Immature natural killer cell (primary cell): ENCODE measurements at regions not wholly inside any gene's neighbourhood (a gene's known extent, or its start where the extent isn't known, plus 50 kb on each side); places are given as distances from the start of the nearest gene placed in this dataset.

Source experiments
- DNase-seq, 3 donors: peaks; one replicate each; pipeline ENCODE4 v3.0.0; 2022; ENCODE audit warnings: mixed read lengths in 1 of 3
- H3K27ac Mint-ChIP-seq, 6 donors: one replicate each; pipeline ENCODE4 v1.8.0; 2020; ENCODE audit warnings: mixed read lengths in 6 of 6, mild to moderate bottlenecking in 5 of 6, inconsistent platforms in 4 of 6, moderate library complexity in 3 of 6
- H3K27me3 Mint-ChIP-seq, 3 donors: one replicate each; pipeline ENCODE4 v1.8.0; 2020 to 2021; ENCODE audit warnings: low read depth in 3 of 3, mild to moderate bottlenecking in 3 of 3, mixed read lengths in 3 of 3, moderate library complexity in 3 of 3, inconsistent platforms in 1 of 3
- H3K36me3 Mint-ChIP-seq, 3 donors: one replicate each; pipeline ENCODE4 v1.8.0; 2020; ENCODE audit warnings: mixed read lengths in 3 of 3, inconsistent platforms in 2 of 3, mild to moderate bottlenecking in 2 of 3
- H3K4me1 Mint-ChIP-seq, 2 donors: one replicate each; pipeline ENCODE4 v1.8.0; 2020; ENCODE audit warnings: inconsistent platforms in 2 of 2, mild to moderate bottlenecking in 2 of 2, mixed read lengths in 2 of 2, moderate library complexity in 1 of 2
- H3K4me3 Mint-ChIP-seq, 5 donors: one replicate each; pipeline ENCODE4 v1.8.0; 2020; ENCODE audit warnings: mild to moderate bottlenecking in 5 of 5, mixed read lengths in 5 of 5, inconsistent platforms in 3 of 5, moderate library complexity in 3 of 5
- H3K9me3 Mint-ChIP-seq, 6 donors: one replicate each; pipeline ENCODE4 v1.8.0; 2020; ENCODE audit warnings: mild to moderate bottlenecking in 6 of 6, mixed read lengths in 6 of 6, inconsistent platforms in 4 of 6, moderate library complexity in 3 of 6

DNA sequence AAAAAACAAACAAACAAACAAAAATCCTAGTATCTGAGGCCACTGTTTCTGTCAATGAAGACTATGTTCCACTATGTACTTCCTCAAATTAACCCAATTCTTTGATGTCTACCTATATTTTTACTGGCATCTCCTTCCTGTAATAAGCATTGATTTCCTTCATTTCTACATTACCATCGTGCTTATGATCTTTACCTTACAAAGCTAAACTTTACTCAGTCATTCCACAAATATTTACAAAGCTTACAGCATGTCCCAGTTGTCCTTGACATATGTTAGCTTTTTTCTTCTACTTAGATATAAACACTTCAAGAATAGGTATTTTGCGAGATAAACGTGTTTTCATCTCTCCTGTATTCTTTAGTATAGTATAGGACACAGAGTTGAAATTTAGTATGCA is 1090.9 kb downstream of the PCDH9 start:
- peaks cover 29 to 39% of the 10 kb centered on the region in 2 donors for H3K4me1 Mint-ChIP-seq
- no peak overlapping the region for H3K27ac Mint-ChIP-seq
- H3K9me3 Mint-ChIP-seq, result no peaks in the 10 kb centered on the region
- DNase-seq, result no peak
- peaks cover 0 to 2% (median 0%) of the 10 kb centered on the region in 3 donors for H3K27me3 Mint-ChIP-seq
- H3K36me3 Mint-ChIP-seq, result no peaks in the 10 kb centered on the region
- no peak overlapping the region for H3K4me3 Mint-ChIP-seq

DNA sequence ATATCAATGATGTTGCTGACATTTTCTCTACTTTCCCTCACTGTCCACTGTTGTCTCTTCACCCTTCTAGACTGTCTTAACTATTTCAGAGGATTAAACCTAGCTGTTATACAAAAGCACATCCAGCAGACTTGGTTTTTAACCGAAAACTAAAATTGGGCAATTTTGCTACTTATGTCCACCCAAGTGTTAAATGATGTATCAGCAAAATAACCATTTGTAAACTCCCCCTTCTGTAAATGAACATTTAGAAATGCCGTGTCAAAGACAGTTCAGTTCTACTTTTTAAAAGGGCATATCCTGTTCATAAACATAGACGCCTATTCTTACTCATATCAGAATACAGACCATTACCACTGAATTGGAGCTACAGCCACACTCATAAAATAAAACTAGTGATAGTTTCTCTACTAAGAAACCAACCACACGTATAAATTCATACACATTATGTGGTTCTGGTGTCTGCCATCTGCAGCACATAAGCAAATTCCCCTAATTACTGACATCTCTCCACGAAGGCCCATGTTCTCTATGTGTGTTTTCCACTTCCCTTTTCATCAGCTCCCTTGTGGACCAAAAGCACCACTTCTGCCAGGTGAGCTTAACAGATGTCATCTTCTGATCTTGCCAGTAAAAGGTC is 1091.8 kb downstream of the PCDH9 start:
- no peak for DNase-seq
- H3K27ac Mint-ChIP-seq, result peak overlapping the region in 2 of 6 donors; percentile 10 to 24

DNA sequence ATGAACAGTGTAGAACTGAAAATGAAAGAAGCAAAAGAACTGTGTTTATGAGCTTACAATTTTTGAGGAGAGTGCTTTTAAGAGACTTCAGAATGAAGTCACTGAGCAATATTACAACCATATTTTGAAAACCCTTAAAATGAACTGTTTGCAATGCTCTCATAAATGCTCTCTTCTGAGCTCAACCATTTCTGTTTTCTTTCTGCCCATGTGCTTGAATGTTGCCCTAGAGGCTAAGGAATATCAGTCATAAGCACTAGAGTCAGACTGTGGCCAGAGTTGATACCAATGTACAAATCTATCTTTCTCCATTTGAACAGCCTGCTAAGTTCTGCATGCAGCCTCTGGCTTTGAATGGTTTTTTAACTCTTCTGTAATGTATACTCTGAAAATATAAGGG is 1092.8 kb downstream of the PCDH9 start:
- DNase-seq, result no peak
- H3K27me3 Mint-ChIP-seq, result no peaks in the 10 kb centered on the region
- no peaks in the 10 kb centered on the region for H3K9me3 Mint-ChIP-seq
- H3K27ac Mint-ChIP-seq, result peak overlapping the region in 1 of 6 donors; percentile 6
- H3K4me1 Mint-ChIP-seq, result peaks cover 29 to 35% of the 10 kb centered on the region in 2 donors
- peak overlapping the region in 1 of 5 donors; percentile 35 for H3K4me3 Mint-ChIP-seq
- H3K36me3 Mint-ChIP-seq, result no peaks in the 10 kb centered on the region

More for the DNA sequence above, 1091.8 kb downstream of the PCDH9 start:
- H3K36me3 Mint-ChIP-seq, result no peaks in the 10 kb centered on the region
- no peaks in the 10 kb centered on the region for H3K9me3 Mint-ChIP-seq
- H3K27me3 Mint-ChIP-seq, result peaks cover 0 to 2% (median 0%) of the 10 kb centered on the region in 3 donors
- peak overlapping the region in 1 of 5 donors; percentile 31 for H3K4me3 Mint-ChIP-seq
- peaks cover 29 to 37% of the 10 kb centered on the region in 2 donors for H3K4me1 Mint-ChIP-seq

DNA sequence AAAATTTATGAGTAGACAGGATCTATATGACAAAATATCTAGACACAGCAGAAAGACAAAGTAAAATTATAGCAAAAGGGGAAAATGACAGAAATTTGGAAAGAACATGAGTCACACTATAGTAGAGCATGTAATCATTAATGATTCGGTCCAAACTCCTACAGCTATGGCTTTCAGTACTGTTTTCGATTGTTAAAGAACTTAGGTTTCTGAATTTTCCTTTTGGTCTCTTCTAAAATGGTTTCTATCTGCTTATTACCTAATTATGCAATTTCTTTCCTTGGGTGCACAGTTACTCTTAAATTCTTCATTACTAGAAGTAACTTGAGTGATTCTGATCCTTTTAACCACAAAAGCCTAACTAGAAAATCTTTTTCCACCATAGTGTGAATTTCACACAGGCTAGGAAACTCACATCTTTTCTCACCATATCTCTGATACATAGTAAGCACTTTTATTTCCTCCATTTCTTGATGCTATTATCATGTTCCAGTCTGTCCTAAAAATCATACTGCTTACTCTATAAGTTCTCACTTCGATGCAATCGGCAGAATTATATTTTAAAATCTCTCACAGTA is 1101.4 kb downstream of the PCDH9 start:
- no peak for DNase-seq
- peak overlapping the region in 4 of 5 donors; percentile 5 to 64 (median 36) for H3K4me3 Mint-ChIP-seq
- H3K4me1 Mint-ChIP-seq, result peaks cover 20 to 23% of the 10 kb centered on the region in 2 donors
- H3K36me3 Mint-ChIP-seq, result no peaks in the 10 kb centered on the region
- peaks cover 0 to 2% (median 2%) of the 10 kb centered on the region in 3 donors for H3K27me3 Mint-ChIP-seq
- peaks cover 0 to 4% (median 0%) of the 10 kb centered on the region in 6 donors for H3K9me3 Mint-ChIP-seq
- H3K27ac Mint-ChIP-seq, result peak overlapping the region in 4 of 6 donors; percentile 28 to 72 (median 36)

DNA sequence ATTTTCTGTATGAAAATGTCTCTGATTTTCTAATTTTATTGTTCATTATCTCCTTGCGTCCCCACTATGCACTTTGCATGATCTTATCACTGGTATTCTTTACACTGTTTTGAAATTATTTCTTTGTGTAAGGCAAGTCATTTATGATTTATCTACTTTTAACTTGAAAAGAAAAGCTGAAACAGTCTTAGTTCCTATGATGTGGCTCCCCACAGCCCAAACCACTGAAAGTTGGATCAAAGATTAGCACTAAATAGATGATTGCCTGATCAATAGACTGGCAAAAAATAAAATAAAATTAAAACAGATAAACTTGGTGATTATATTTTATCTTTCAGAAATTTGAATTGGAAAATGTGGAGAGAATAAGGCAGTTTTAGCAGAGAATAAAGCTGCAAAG is 1101.9 kb downstream of the PCDH9 start:
- no peaks in the 10 kb centered on the region for H3K36me3 Mint-ChIP-seq

DNA sequence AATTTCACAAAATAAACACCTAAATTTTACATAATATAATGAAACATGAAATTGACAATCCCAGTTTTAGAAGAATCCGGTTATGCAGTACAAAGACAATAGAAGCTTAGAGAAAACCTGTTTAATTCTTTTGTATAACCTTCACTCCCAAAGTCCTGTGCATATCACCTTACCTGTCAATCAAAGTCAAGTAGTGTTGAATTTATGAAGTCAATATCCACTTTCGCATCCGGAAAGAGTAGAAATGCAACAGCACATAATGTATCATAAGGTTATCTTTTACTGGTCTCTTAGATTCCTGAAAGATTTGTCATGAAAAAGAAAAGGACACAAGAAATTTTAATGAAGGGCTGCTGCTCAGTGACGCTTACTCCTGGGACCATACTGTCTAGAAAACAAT is 1112.6 kb downstream of the PCDH9 start:
- Mint-ChIP-seq H3K4me3 (no peak overlapping the region), H3K27ac (no peak overlapping the region), H3K27me3 (no peaks in the 10 kb centered on the region), H3K4me1 (no peaks in the 10 kb centered on the region), H3K9me3 (peaks cover 0 to 5% (median 0%) of the 10 kb centered on the region in 6 donors), H3K36me3 (no peaks in the 10 kb centered on the region)
- DNase-seq, result no peak

More for the DNA sequence above, 1101.9 kb downstream of the PCDH9 start:
- peaks cover 20 to 23% of the 10 kb centered on the region in 2 donors for H3K4me1 Mint-ChIP-seq
- peak overlapping the region in 2 of 6 donors; percentile 67 to 72 for H3K27ac Mint-ChIP-seq
- DNase-seq, result no peak
- H3K4me3 Mint-ChIP-seq, result peak overlapping the region in 1 of 5 donors; percentile 64
- H3K9me3 Mint-ChIP-seq, result peaks cover 0 to 4% (median 0%) of the 10 kb centered on the region in 6 donors
- peaks cover 0 to 2% (median 2%) of the 10 kb centered on the region in 3 donors for H3K27me3 Mint-ChIP-seq

DNA sequence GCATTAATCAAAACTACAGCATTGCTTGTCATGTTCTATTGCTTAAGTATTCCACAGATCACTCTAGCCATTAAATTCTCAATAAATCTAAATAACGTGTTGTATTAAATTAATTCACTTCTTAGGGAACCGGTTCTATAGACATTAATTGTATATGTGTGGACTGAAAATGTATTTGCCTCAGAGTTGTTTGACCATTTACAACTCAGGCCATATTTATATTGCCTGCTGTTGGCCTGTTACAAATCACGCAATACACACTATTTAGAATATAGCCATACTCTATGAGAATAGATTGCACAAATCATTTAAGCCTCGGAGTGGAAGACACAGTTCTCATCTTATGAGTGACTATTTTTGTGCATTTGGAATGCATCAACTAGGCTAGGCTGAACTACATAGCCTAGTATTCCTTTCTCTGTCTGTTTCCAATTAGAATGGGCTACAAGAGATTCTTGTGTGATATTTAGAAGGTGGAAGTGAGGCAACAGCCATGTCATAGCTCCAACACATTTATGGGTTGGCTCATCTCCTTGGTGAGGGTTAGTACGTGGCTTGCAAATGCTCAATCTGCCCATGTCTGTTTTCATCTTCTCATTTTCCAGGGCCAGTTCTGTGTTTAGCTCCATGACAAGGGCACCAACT is 1116.1 kb downstream of the PCDH9 start:
- no peak for DNase-seq
- Mint-ChIP-seq H3K4me3 (no peak overlapping the region), H3K27me3 (no peaks in the 10 kb centered on the region), H3K36me3 (no peaks in the 10 kb centered on the region), H3K4me1 (no peaks in the 10 kb centered on the region), H3K9me3 (peaks cover 0 to 4% (median 0%) of the 10 kb centered on the region in 6 donors), H3K27ac (no peak overlapping the region)

DNA sequence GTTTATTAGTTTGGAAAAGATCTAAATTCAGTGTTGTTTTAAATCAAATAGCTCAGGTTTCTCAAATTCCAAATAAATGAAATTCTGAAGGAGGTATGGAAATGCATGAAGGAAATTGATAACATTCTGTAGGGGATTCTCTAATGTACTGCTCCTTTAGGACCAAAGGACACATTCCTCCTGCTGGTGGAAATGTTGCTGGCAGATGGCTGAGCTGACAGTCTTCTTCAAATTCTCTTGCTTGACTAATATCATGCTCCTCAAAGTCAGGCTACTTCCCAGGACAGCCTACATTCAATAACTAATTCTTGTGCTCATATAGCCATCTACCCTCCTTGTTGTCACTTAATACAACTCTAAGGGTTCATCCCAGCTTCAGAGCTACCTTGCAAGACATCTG is 1118.5 kb downstream of the PCDH9 start:
- H3K4me3 Mint-ChIP-seq, result no peak overlapping the region
- no peaks in the 10 kb centered on the region for H3K4me1 Mint-ChIP-seq
- H3K9me3 Mint-ChIP-seq, result peaks cover 0 to 9% (median 0%) of the 10 kb centered on the region in 6 donors
- no peak for DNase-seq
- H3K27ac Mint-ChIP-seq, result no peak overlapping the region
- H3K27me3 Mint-ChIP-seq, result no peaks in the 10 kb centered on the region
- H3K36me3 Mint-ChIP-seq, result no peaks in the 10 kb centered on the region

DNA sequence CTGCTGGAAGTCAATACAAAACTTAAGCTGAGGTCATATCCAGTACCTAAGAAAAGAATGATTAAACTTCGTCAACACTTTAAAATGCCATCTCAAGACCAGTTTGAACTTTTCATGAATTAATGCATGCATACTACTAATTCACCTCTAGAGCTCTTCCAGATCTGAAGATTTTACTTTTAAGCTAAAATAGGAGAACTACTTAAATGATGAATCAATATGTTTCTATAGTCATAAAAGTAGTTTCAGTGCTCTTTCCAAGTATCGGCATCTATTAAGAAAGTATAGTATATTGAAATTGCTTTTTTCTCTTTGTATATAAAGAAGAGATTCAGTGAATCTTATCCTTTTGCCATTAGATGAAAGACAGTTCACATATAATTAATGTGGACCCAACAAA is 1123.9 kb downstream of the PCDH9 start:
- peaks cover 0 to 4% (median 0%) of the 10 kb centered on the region in 6 donors for H3K9me3 Mint-ChIP-seq
- no peak overlapping the region for H3K4me3 Mint-ChIP-seq
- H3K27me3 Mint-ChIP-seq, result peaks cover 0 to 3% (median 0%) of the 10 kb centered on the region in 3 donors
- H3K4me1 Mint-ChIP-seq, result no peaks in the 10 kb centered on the region
- H3K36me3 Mint-ChIP-seq, result no peaks in the 10 kb centered on the region
- H3K27ac Mint-ChIP-seq, result no peak overlapping the region
- DNase-seq, result no peak

DNA sequence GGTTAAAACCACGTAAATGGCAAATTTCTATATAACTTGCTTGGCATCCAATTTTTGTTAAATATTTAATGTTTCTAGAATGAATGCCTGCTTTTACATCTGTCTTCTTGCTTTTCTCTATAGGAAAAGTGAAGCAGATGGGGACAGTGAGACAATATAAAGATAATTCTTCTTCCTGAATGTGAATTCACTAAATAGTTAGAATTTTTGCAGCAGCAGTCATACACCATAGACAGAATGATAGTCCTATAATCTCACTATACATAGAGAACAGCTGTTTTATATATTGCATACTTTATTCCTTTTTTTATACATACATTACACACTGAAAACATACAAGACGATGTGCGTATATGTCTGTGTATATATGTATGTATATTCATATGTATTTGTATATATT is 1127.3 kb downstream of the PCDH9 start:
- no peak overlapping the region for H3K4me3 Mint-ChIP-seq
- no peaks in the 10 kb centered on the region for H3K4me1 Mint-ChIP-seq
- peaks cover 0 to 5% (median 0%) of the 10 kb centered on the region in 3 donors for H3K36me3 Mint-ChIP-seq
- no peak for DNase-seq
- peaks cover 0 to 3% (median 0%) of the 10 kb centered on the region in 3 donors for H3K27me3 Mint-ChIP-seq
- H3K9me3 Mint-ChIP-seq, result peaks cover 0 to 9% (median 0%) of the 10 kb centered on the region in 6 donors
- no peak overlapping the region for H3K27ac Mint-ChIP-seq

DNA sequence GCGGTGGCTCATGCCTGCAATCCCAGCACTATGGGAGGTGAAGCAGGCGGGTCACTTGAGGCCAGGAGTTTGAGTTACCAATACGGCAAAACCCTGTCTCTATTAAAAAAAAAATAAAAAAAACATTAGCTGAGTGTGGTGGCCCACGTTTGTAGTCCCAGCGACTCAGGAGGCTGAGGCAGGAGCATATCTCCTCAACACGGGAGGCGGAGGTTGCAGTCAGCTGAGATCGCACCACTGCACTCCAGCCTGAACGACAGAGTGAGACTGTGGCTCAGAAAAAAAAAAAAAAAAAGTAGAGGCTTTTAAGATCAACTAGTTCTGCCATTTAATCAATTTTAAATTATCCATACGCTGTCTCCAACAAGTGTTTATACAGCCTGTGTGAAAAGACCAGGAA is 1130.3 kb downstream of the PCDH9 start:
- H3K27me3 Mint-ChIP-seq, result peaks cover 0 to 2% (median 0%) of the 10 kb centered on the region in 3 donors
- peaks cover 0 to 17% (median under 1%) of the 10 kb centered on the region in 6 donors for H3K9me3 Mint-ChIP-seq
- peaks cover 0 to 6% (median 5%) of the 10 kb centered on the region in 3 donors for H3K36me3 Mint-ChIP-seq
- no peaks in the 10 kb centered on the region for H3K4me1 Mint-ChIP-seq
- DNase-seq, result no peak
- no peak overlapping the region for H3K27ac Mint-ChIP-seq
- no peak overlapping the region for H3K4me3 Mint-ChIP-seq

DNA sequence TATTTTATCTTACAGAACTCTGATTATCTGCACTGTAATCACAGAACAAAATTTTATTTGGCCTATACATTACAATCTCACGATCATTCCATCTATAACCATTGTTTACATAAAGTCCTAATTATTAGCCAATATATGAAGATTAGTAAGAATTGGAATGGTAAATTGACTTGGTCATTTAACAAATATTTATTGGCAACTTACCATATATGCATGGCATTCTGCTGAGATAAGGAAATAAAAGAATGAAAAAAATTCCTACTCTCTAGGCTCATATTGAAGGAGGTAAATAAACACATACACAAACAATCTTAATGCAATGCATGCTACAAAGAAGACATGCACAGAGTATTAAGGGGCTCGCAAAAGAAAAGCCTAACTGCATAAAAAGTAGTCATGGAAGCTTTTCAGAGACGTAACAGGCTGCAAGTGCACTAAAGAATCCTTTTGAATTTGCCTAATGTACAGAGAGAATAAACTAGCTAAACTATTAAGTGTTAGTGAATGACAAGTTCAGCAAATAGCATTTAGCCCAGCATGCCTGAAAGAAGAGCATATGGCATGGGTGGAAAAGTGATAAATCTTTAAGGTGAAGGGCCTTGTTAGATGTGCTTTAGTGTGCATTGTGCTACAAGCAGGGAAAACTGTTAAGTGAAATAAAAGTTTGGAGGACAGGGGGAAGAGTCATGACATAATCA is 1131.1 kb downstream of the PCDH9 start:
- H3K9me3 Mint-ChIP-seq, result peaks cover 0 to 21% (median 2%) of the 10 kb centered on the region in 6 donors
- H3K27me3 Mint-ChIP-seq, result peaks cover 0 to 2% (median 0%) of the 10 kb centered on the region in 3 donors

DNA sequence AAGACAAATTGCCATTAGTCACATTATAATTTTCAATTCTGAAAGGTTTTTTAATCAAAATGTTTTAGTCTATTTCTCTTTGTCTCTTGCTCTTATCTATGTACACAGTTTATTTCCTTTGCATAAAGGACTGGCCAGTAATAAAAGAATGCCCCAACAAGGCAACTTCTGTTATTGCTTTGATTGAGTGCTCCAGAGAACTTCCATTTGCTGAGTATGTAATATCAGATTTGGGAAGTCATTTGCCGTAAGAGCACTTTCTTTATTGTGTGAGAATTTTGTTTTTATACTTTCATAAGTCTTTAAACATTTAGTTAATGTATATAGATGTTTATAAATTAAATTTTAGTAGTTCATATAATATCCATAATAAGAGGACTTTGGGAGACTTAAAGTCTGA is 1140.4 kb downstream of the PCDH9 start:
- Mint-ChIP-seq H3K9me3 (peaks cover 0 to 8% (median 3%) of the 10 kb centered on the region in 6 donors), H3K4me1 (no peaks in the 10 kb centered on the region)

More for the DNA sequence above, 1131.1 kb downstream of the PCDH9 start:
- no peak for DNase-seq
- H3K4me3 Mint-ChIP-seq, result no peak overlapping the region
- no peaks in the 10 kb centered on the region for H3K4me1 Mint-ChIP-seq
- H3K36me3 Mint-ChIP-seq, result peaks cover 0 to 6% (median 5%) of the 10 kb centered on the region in 3 donors
- no peak overlapping the region for H3K27ac Mint-ChIP-seq

More for the DNA sequence above, 1140.4 kb downstream of the PCDH9 start:
- no peak overlapping the region for H3K4me3 Mint-ChIP-seq
- no peak for DNase-seq
- no peaks in the 10 kb centered on the region for H3K36me3 Mint-ChIP-seq
- H3K27ac Mint-ChIP-seq, result no peak overlapping the region
- peaks cover 0 to 1% (median 0%) of the 10 kb centered on the region in 3 donors for H3K27me3 Mint-ChIP-seq
